ENCODE measurements at regions not wholly inside any gene's neighbourhood (a gene's known extent, or its start where the extent isn't known, plus 50 kb on each side); places are given as distances from the start of the nearest gene placed in this dataset.

DNA sequence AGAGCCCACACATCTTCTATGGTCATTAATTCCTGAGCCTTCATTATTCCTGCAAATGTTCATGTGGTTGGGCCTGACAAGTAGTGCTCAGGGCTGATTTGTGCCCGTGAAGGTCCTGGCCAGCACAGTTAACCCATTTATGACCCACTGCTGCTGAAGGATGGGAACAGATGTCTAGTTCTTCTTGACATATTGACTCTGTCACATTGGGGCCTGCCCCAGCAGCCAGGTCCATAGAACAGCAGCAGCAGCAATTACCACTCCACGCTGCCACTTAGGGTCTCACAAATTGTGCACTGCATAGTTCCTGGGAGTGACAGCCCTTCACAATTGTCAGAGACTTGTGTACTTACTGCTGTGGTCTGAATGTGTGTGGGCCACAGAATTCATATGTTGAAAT, 442.3 kb upstream of the RGPD4 start:
- H3K4me3 ChIP-seq (ENCODE audit: low read depth, low read length) = no peak overlapping the region
- no peak for DNase-seq (ENCODE audit: low read depth)
- in situ Hi-C loops (cut with HindIII; ENCODE audit: low sequenced_read_pairs) = no loop called here
- TF ChIP-seq, protein P1, sequence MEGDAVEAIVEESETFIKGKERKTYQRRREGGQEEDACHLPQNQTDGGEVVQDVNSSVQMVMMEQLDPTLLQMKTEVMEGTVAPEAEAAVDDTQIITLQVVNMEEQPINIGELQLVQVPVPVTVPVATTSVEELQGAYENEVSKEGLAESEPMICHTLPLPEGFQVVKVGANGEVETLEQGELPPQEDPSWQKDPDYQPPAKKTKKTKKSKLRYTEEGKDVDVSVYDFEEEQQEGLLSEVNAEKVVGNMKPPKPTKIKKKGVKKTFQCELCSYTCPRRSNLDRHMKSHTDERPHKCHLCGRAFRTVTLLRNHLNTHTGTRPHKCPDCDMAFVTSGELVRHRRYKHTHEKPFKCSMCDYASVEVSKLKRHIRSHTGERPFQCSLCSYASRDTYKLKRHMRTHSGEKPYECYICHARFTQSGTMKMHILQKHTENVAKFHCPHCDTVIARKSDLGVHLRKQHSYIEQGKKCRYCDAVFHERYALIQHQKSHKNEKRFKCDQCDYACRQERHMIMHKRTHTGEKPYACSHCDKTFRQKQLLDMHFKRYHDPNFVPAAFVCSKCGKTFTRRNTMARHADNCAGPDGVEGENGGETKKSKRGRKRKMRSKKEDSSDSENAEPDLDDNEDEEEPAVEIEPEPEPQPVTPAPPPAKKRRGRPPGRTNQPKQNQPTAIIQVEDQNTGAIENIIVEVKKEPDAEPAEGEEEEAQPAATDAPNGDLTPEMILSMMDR (IDR thresholded peaks at IDR 0.05; ENCODE audit: low read depth, low read length, missing control alignments) = no peak

DNA sequence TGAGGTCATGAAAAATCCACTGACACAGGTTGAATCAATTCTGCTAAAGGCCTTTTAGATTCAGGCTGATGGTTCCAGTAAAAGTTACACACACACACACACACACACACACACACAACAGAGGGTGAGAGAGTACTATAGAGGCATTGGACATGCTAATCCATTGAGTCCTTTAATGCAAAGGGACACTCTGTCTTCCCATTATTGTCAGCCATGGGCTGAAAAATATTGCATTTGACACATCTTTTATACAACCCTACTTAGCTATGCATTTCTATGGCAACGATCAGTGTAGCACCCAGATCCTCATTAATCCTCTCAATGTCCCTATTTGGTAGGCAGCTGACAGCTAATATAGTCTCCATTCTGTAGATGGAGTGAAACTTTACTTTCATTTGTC, 440.8 kb upstream of the RGPD4 start:
- TF ChIP-seq, protein P1 (IDR thresholded peaks at IDR 0.05; ENCODE audit: low read depth, low read length, missing control alignments) = no peak
- in situ Hi-C loops (cut with HindIII; ENCODE audit: low sequenced_read_pairs) = no loop called here
- DNase-seq (ENCODE audit: low read depth) = no peak
- H3K4me3 ChIP-seq (ENCODE audit: low read depth, low read length) = no peak overlapping the region

DNA sequence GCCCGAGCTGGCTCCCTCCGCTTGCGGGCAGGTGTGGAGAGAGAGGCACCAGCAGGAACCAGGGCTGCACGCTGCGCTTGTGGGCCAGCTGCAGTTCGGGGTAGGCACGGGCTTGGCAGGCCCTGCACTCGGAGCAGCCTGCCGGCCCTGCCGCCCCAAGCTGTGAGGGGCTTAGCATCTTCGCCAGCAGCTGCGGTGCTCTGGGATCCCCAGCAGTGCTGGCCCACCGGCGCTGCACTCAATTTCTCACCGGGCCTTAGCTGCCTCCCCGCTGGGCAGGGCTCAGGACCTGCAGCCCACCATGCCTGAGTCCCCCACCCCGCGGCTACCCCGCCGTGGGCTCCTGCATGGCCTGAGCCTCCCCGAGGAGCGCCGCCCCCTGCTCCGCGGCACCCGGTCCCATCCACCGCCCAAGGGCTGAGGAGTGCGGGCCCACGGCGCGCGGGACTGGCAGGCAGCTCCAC, 434.4 kb upstream of the RGPD4 start:
- TF ChIP-seq, protein P1 (IDR thresholded peaks at IDR 0.05; ENCODE audit: low read depth, low read length, missing control alignments) = no peak
- in situ Hi-C loops (cut with HindIII; ENCODE audit: low sequenced_read_pairs) = no loop called here
- no peak for DNase-seq (ENCODE audit: low read depth)
- H3K4me3 ChIP-seq (ENCODE audit: low read depth, low read length) = no peak overlapping the region

DNA sequence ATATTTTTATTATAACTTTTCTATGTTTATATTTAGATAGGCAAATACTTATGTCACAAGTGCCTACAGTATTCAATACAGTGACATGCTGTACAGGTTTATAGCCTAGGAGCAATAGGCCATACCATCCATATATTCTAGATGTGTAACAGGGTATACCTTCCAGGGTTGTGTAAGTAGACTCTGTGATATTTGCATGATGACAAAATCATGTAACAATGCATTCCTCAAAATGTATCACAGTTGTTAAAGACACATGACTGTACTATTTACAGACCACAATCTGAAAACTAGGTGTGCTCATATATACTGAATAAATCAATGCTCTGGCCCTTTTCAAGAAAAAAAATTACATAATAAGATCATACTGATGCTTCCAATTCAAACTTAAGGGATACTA, 433.2 kb upstream of the RGPD4 start:
- DNase-seq (ENCODE audit: low read depth) = no peak
- in situ Hi-C loops (cut with HindIII; ENCODE audit: low sequenced_read_pairs) = no loop called here
- TF ChIP-seq, protein P1 (IDR thresholded peaks at IDR 0.05; ENCODE audit: low read depth, low read length, missing control alignments) = no peak
- no peak overlapping the region for H3K4me3 ChIP-seq (ENCODE audit: low read depth, low read length)

DNA sequence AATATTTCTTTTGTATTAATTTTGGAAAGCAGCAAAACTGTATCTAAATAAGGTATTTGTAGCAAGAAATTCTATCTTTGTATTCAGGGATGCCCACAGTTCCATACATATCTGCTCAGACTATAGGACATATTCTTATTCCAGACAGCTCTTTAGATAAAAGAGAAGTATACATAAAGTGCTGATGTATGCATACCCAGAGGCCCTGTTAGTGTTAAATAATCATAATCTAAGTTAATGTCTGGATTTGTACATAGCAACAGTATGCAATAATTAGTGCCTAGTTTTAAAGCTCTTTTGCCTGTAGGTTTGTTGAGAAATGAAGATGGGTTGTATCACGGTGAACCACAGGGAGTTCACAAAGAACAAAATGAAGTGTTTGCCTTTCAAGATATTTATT, 428.0 kb upstream of the RGPD4 start:
- TF ChIP-seq, protein P1 (IDR thresholded peaks at IDR 0.05; ENCODE audit: low read depth, low read length, missing control alignments) = no peak
- H3K4me3 ChIP-seq (ENCODE audit: low read depth, low read length) = no peak overlapping the region
- in situ Hi-C loops (cut with HindIII; ENCODE audit: low sequenced_read_pairs) = no loop called here
- no peak for DNase-seq (ENCODE audit: low read depth)

DNA sequence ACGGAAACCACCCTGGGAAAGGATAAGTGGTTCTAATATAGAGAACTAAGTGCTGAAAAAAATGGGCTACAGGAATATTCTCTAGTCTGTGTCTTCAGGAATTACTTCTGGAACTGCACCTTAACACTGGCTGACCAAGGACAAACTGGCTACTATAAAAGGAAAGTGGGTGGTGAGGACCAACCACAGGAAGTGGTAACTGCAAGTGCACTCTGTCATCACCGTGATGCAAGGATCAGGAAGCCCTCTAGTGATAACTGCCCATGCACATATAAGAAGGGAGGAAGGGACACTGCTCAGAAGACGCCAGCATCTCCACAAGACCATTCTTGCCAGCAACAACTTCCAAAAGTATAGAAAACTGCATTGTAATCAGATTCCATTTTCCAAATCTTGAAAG, 424.4 kb upstream of the RGPD4 start:
- TF ChIP-seq, protein P1 (IDR thresholded peaks at IDR 0.05; ENCODE audit: low read depth, low read length, missing control alignments) = no peak
- H3K4me3 ChIP-seq (ENCODE audit: low read depth, low read length) = no peak overlapping the region
- no peak for DNase-seq (ENCODE audit: low read depth)
- in situ Hi-C loops (cut with HindIII; ENCODE audit: low sequenced_read_pairs) = no loop called here

DNA sequence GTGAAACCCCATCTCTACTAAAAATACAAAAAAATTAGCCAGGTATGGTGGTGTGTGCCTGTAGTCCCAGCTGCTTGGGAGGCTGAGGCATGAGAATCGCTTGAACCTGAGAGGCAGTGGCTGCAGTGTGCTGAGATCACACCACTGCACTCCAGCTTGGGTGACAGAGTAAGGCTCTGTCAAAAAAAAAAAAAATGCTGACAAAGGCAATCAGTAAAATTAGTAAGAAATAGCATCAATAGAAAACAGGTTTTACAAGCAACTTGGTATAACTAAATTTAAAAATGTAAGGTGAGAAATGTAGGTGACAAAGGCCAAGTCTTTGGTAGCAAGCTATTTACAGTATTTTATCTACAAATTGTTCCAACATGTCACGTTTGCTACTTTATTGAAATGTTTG, 421.4 kb upstream of the RGPD4 start:
- no peak for DNase-seq (ENCODE audit: low read depth)
- TF ChIP-seq, protein P1 (IDR thresholded peaks at IDR 0.05; ENCODE audit: low read depth, low read length, missing control alignments) = no peak
- in situ Hi-C loops (cut with HindIII; ENCODE audit: low sequenced_read_pairs) = no loop called here
- no peak overlapping the region for H3K4me3 ChIP-seq (ENCODE audit: low read depth, low read length)

All from astrocyte of the cerebellum (primary cell).